ENCODE measurements at regions not wholly inside any gene's neighbourhood (a gene's known extent, or its start where the extent isn't known, plus 50 kb on each side); places are given as distances from the start of the nearest gene placed in this dataset.

DNA sequence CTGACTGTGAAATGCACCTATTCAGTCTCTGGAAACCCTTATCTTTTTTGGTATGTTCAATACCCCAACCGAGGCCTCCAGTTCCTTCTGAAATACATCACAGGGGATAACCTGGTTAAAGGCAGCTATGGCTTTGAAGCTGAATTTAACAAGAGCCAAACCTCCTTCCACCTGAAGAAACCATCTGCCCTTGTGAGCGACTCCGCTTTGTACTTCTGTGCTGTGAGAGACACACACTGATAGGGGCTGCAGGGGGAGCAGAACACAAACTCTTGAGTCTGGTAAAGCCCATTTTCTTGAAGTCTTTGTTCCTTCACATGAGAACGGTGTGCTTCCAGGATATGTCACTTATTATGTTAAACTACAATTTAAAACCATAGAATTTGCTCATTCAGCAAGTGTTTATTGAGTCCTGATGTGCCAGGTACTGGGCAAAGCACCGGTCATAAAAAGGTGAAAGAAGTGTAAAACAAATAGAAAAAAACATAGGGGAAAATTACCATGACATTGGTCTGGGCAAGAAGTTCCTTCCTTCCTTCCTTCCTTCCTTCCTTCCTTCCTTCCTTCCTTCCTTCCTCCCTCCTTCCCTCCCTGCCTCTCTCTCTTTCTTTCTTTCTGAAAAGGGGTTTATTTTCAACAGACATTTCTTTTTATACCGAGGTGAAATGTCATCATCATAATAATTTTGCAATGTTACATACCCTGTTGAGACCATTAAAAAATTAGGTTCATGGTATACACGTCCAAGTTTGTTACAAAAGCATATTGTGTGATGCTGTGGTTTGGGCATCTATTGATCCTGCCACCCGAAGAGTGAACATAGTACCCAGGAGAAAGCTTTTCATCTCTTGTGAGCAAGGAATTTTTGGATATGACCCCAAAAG, 50.7 kb upstream of the OR4E1 start:
- Histone ChIP-seq H3K4me3 (replicated peaks in 1 of 2; ENCODE audit: low read depth in 1 of 2, low read length in 2 of 2) (no peak overlapping the region), H3K9me3 (ENCODE audit: control insufficient read depth in 1 of 2, insufficient read depth in 1 of 2, low read depth in 1 of 2, low read length in 2 of 2) (no peaks in the 10 kb centered on the region), H3K27ac (ENCODE audit: low read depth, low read length) (no peak overlapping the region), H3K9me2 (ENCODE audit: insufficient read depth) (no peaks in the 10 kb centered on the region), H3K27me3 (ENCODE audit: insufficient read depth, low read length) (peaks cover 40% of the 10 kb centered on the region), H4K20me1 (ENCODE audit: insufficient read depth) (no peaks in the 10 kb centered on the region), H3K4me1 (ENCODE audit: control insufficient read depth in 1 of 2, insufficient read depth in 2 of 2, low read length in 2 of 2) (no peaks in the 10 kb centered on the region), H3K36me3 (ENCODE audit: control insufficient read depth in 1 of 2, insufficient read depth in 2 of 2, low read length in 2 of 2) (no peaks in the 10 kb centered on the region), H3K79me2 (ENCODE audit: insufficient read depth, low read length) (no peaks in the 10 kb centered on the region), H3K9ac (ENCODE audit: low read length) (no peak overlapping the region), H3K4me2 (ENCODE audit: low read length) (no peak overlapping the region), H2AFZ (ENCODE audit: low read depth, low read length, poor library complexity, severe bottlenecking) (no peak overlapping the region)
- POLR2A ChIA-PET, result no interaction called here
- intact Hi-C loops (cut with micrococcal nuclease), result no loop called here
- CTCF ChIA-PET, result interaction anchor here (1.1 to 2.6 kb wide), 17 partner anchors 10 to 193 kb away, joined by 3 to 36 read pairs (median 6); no protein-coding TSS in a partner anchor
- DNase-seq (ENCODE audit: low read depth, low spot score) (no peak), ATAC-seq (no peak)
- no TSS peak for BruUV-seq (replicated peaks)
- no peak for TF ChIP-seq TCF7L2 (IDR thresholded peaks at IDR 0.05; ENCODE audit: borderline replicate concordance, extremely low read depth, insufficient read depth, insufficient read length)
- TF ChIP-seq, protein P1, sequence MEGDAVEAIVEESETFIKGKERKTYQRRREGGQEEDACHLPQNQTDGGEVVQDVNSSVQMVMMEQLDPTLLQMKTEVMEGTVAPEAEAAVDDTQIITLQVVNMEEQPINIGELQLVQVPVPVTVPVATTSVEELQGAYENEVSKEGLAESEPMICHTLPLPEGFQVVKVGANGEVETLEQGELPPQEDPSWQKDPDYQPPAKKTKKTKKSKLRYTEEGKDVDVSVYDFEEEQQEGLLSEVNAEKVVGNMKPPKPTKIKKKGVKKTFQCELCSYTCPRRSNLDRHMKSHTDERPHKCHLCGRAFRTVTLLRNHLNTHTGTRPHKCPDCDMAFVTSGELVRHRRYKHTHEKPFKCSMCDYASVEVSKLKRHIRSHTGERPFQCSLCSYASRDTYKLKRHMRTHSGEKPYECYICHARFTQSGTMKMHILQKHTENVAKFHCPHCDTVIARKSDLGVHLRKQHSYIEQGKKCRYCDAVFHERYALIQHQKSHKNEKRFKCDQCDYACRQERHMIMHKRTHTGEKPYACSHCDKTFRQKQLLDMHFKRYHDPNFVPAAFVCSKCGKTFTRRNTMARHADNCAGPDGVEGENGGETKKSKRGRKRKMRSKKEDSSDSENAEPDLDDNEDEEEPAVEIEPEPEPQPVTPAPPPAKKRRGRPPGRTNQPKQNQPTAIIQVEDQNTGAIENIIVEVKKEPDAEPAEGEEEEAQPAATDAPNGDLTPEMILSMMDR (IDR thresholded peaks at IDR 0.05 in 2 of 3, conservative IDR thresholded peaks at IDR 0.05 in 1 of 3; ENCODE audit: borderline replicate concordance in 1 of 3, insufficient read depth in 1 of 3, low read depth in 2 of 3, low read length in 2 of 3), result no peak
- TF ChIP-seq FOSL1 (IDR thresholded peaks at IDR 0.05; ENCODE audit: low read depth), result no peak
- TF ChIP-seq RAD21 (IDR thresholded peaks at IDR 0.05; ENCODE audit: low read depth), result no peak
- TF ChIP-seq EZH2 (IDR thresholded peaks at IDR 0.05), result no peak
- TF ChIP-seq, protein P2, sequence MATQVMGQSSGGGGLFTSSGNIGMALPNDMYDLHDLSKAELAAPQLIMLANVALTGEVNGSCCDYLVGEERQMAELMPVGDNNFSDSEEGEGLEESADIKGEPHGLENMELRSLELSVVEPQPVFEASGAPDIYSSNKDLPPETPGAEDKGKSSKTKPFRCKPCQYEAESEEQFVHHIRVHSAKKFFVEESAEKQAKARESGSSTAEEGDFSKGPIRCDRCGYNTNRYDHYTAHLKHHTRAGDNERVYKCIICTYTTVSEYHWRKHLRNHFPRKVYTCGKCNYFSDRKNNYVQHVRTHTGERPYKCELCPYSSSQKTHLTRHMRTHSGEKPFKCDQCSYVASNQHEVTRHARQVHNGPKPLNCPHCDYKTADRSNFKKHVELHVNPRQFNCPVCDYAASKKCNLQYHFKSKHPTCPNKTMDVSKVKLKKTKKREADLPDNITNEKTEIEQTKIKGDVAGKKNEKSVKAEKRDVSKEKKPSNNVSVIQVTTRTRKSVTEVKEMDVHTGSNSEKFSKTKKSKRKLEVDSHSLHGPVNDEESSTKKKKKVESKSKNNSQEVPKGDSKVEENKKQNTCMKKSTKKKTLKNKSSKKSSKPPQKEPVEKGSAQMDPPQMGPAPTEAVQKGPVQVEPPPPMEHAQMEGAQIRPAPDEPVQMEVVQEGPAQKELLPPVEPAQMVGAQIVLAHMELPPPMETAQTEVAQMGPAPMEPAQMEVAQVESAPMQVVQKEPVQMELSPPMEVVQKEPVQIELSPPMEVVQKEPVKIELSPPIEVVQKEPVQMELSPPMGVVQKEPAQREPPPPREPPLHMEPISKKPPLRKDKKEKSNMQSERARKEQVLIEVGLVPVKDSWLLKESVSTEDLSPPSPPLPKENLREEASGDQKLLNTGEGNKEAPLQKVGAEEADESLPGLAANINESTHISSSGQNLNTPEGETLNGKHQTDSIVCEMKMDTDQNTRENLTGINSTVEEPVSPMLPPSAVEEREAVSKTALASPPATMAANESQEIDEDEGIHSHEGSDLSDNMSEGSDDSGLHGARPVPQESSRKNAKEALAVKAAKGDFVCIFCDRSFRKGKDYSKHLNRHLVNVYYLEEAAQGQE (IDR thresholded peaks at IDR 0.05; ENCODE audit: low read depth), result no peak
- TF ChIP-seq SIN3A (IDR thresholded peaks at IDR 0.05; ENCODE audit: low read depth), result no peak
- no peak for TF ChIP-seq POLR2AphosphoS5 (IDR thresholded peaks at IDR 0.05; ENCODE audit: low read depth, low read length)
- no peak for TF ChIP-seq EZH2phosphoT487 (IDR thresholded peaks at IDR 0.05; ENCODE audit: borderline replicate concordance)
- no peak for TF ChIP-seq CBX3 (IDR thresholded peaks at IDR 0.05; ENCODE audit: low read depth)
- no peak for TF ChIP-seq SRF (IDR thresholded peaks at IDR 0.05; ENCODE audit: low read depth)
- no peak for TF ChIP-seq JUND (IDR thresholded peaks at IDR 0.05)
- no peak for TF ChIP-seq YY1 (IDR thresholded peaks at IDR 0.05; ENCODE audit: extremely low read depth, insufficient replicate concordance, low read depth, low read length)
- no peak for TF ChIP-seq CEBPB (IDR thresholded peaks at IDR 0.05; ENCODE audit: low read depth)
- no peak for TF ChIP-seq ZNF274 (IDR thresholded peaks at IDR 0.05; ENCODE audit: low read depth, low read length)
- TF ChIP-seq SP1 (IDR thresholded peaks at IDR 0.05; ENCODE audit: low read depth), result no peak
- TF ChIP-seq, protein P3, sequence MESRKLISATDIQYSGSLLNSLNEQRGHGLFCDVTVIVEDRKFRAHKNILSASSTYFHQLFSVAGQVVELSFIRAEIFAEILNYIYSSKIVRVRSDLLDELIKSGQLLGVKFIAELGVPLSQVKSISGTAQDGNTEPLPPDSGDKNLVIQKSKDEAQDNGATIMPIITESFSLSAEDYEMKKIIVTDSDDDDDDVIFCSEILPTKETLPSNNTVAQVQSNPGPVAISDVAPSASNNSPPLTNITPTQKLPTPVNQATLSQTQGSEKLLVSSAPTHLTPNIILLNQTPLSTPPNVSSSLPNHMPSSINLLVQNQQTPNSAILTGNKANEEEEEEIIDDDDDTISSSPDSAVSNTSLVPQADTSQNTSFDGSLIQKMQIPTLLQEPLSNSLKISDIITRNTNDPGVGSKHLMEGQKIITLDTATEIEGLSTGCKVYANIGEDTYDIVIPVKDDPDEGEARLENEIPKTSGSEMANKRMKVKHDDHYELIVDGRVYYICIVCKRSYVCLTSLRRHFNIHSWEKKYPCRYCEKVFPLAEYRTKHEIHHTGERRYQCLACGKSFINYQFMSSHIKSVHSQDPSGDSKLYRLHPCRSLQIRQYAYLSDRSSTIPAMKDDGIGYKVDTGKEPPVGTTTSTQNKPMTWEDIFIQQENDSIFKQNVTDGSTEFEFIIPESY (IDR thresholded peaks at IDR 0.05; ENCODE audit: extremely low read depth, insufficient replicate concordance, low read length), result no peak
- TF ChIP-seq, protein P4, sequence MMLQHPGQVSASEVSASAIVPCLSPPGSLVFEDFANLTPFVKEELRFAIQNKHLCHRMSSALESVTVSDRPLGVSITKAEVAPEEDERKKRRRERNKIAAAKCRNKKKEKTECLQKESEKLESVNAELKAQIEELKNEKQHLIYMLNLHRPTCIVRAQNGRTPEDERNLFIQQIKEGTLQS (IDR thresholded peaks at IDR 0.05), result no peak
- TF ChIP-seq EGR1 (IDR thresholded peaks at IDR 0.05; ENCODE audit: low read depth), result no peak
- no peak for TF ChIP-seq ZFX (IDR thresholded peaks at IDR 0.05)
- RAD21 ChIA-PET (ENCODE audit: low non-redundant PET in 1 of 2, low total read pairs in 2 of 2, uncharacterized antibody in 2 of 2, unreplicated experiment in 2 of 2), result no interaction called here
